Astrocyte (in vitro differentiated cells and primary cell): ENCODE measurements at regions not wholly inside any gene's neighbourhood (a gene's known extent, or its start where the extent isn't known, plus 50 kb on each side); places are given as distances from the start of the nearest gene placed in this dataset.

Experiments
- DNase-seq: peaks from one replicate; pipeline ENCODE4 v3.0.0-alpha.2; 2010; ENCODE audit warnings: low read depth
- FAIRE-seq: peaks from 2 replicates; lab custom pipeline; 2011; peaks lifted over from hg19 to GRCh38; lab: Jason Lieb, UNC
- H2AFZ ChIP-seq: 2 replicates; pipeline ENCODE4 v1.6.0; 2012; ENCODE audit warnings: low read depth, low read length, inconsistent platforms
- H3K27ac ChIP-seq: 2 replicates; pipeline ENCODE4 v1.5.1; 2011; ENCODE audit warnings: low read depth, low read length, inconsistent platforms
- H3K27me3 ChIP-seq: 2 replicates; pipeline ENCODE4 v1.6.0; 2011; ENCODE audit warnings: low read length, inconsistent platforms; ENCODE audit not compliant: insufficient read depth
- H3K36me3 ChIP-seq: 2 replicates; pipeline ENCODE4 v1.5.1; 2011; ENCODE audit warnings: low read length, inconsistent platforms; ENCODE audit not compliant: insufficient read depth
- H3K4me1 ChIP-seq: 2 replicates; pipeline ENCODE4 v1.5.1; 2011; ENCODE audit warnings: low read length, inconsistent platforms; ENCODE audit not compliant: insufficient read depth
- H3K4me2 ChIP-seq: 2 replicates; pipeline ENCODE4 v1.6.0; 2012; ENCODE audit warnings: low read length, inconsistent platforms
- H3K4me3 ChIP-seq: 2 replicates; pipeline ENCODE4 v1.5.1; 2011; ENCODE audit warnings: low read depth, mild to moderate bottlenecking, low read length, inconsistent platforms; ENCODE audit not compliant: insufficient read depth
- H3K79me2 ChIP-seq: 2 replicates; pipeline ENCODE4 v1.6.0; 2012; ENCODE audit warnings: mild to moderate bottlenecking, low read length, inconsistent platforms; ENCODE audit not compliant: insufficient read depth
- H3K9ac ChIP-seq: 2 replicates; pipeline ENCODE4 v1.6.0; 2012; ENCODE audit warnings: mild to moderate bottlenecking, low read length, inconsistent platforms
- H3K9me3 ChIP-seq: 2 replicates; pipeline ENCODE4 v1.5.1; 2012; ENCODE audit warnings: low read depth, mild to moderate bottlenecking, low read length, inconsistent platforms; ENCODE audit not compliant: insufficient read depth
- H4K20me1 ChIP-seq: 2 replicates; pipeline ENCODE4 v1.6.0; 2012; ENCODE audit warnings: low read length, inconsistent platforms; ENCODE audit not compliant: insufficient read depth
- H3K27ac Mint-ChIP-seq: one replicate; pipeline ENCODE4 v1.8.0; 2021; ENCODE audit warnings: mild to moderate bottlenecking, mixed read lengths; ENCODE audit not compliant: unreplicated experiment
- H3K27me3 Mint-ChIP-seq: one replicate; pipeline ENCODE4 v1.8.0; 2021; ENCODE audit warnings: low read depth, mixed read lengths; ENCODE audit not compliant: unreplicated experiment
- H3K36me3 Mint-ChIP-seq: one replicate; pipeline ENCODE4 v1.8.0; 2021; ENCODE audit warnings: low read depth, mixed read lengths; ENCODE audit not compliant: unreplicated experiment
- H3K4me1 Mint-ChIP-seq: one replicate; pipeline ENCODE4 v1.8.0; 2021; ENCODE audit warnings: low read depth, mixed read lengths; ENCODE audit not compliant: unreplicated experiment
- H3K4me3 Mint-ChIP-seq: one replicate; pipeline ENCODE4 v1.8.0; 2021; ENCODE audit warnings: mild to moderate bottlenecking, moderate library complexity, mixed read lengths; ENCODE audit not compliant: unreplicated experiment
- H3K9me3 Mint-ChIP-seq: one replicate; pipeline ENCODE4 v1.8.0; 2021; ENCODE audit warnings: mild to moderate bottlenecking, mixed read lengths; ENCODE audit not compliant: unreplicated experiment
- CTCF ChIP-seq: IDR thresholded peaks from 2 replicates; pipeline ENCODE4 v1.5.1; 2011; ENCODE audit warnings: low read depth, mild to moderate bottlenecking, inconsistent platforms, low read length, moderate library complexity; ENCODE audit not compliant: insufficient read depth
- EZH2 ChIP-seq: IDR thresholded peaks from 2 replicates; pipeline ENCODE4 v1.6.1; 2012; ENCODE audit warnings: mild to moderate bottlenecking, low read length, inconsistent platforms; ENCODE audit not compliant: insufficient read depth

DNA sequence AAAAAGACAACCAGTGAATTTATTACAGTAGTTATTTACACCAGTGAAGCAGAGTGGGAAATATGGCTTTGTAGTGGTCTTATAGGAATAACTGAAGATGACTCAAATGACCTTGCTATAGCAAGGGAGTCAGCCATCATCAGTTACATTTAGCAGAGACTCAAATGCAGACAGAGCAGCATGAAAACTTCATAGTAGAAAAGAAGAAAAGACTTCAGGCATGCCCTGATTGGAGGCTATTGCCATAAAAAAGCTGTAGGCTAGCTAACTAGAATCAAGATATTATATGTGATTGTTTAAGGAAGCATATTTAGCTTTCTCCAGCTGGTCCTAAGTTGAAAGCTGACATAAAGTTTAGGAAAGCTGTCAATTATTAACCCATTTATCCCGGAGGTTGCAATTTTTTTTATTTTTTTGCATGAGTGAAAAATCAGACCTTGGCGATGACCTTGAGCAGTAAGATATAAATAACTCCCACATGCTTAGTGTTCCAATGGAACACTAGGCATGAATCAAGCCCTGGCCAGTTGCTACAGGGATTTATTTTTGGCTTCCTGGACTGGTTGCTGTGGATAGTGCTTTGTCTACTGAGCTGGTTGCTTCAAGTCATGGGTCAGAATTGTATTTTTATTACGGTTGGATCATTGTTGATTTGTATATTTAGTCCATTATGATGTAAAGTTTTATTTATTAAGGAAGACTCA is 675.6 kb upstream of the VRK2 start:
- H3K79me2 ChIP-seq, result no peaks in the 10 kb centered on the region
- H2AFZ ChIP-seq, result no peak overlapping the region
- no peak overlapping the region for H3K27ac ChIP-seq
- no peaks in the 10 kb centered on the region for H3K9me3 ChIP-seq
- H3K4me2 ChIP-seq, result no peak overlapping the region
- no peak overlapping the region for H3K4me3 Mint-ChIP-seq
- no peaks in the 10 kb centered on the region for H4K20me1 ChIP-seq
- no peaks in the 10 kb centered on the region for H3K36me3 Mint-ChIP-seq
- TF ChIP-seq CTCF (no peak), EZH2 (no peak)
- H3K4me1 ChIP-seq, result no peaks in the 10 kb centered on the region
- H3K4me3 ChIP-seq, result no peak overlapping the region
- no peak overlapping the region for H3K9ac ChIP-seq
- peak overlapping the region; percentile 34 for H3K27ac Mint-ChIP-seq
- no peaks in the 10 kb centered on the region for H3K36me3 ChIP-seq
- H3K4me1 Mint-ChIP-seq, result peaks cover 34% of the 10 kb centered on the region
- no peaks in the 10 kb centered on the region for H3K27me3 Mint-ChIP-seq
- peak; percentile 1 for DNase-seq
- FAIRE-seq, result no peak
- no peaks in the 10 kb centered on the region for H3K27me3 ChIP-seq
- H3K9me3 Mint-ChIP-seq, result no peaks in the 10 kb centered on the region

GRCh38 chr2:57372237-57372984 is 674.2 kb upstream of the VRK2 start:
- H3K4me1 ChIP-seq, result no peaks in the 10 kb centered on the region
- H3K36me3 ChIP-seq, result no peaks in the 10 kb centered on the region
- Mint-ChIP-seq H3K27ac (peak overlapping the region; percentile 75), H3K4me1 (peaks cover 34% of the 10 kb centered on the region), H3K36me3 (no peaks in the 10 kb centered on the region), H3K27me3 (no peaks in the 10 kb centered on the region), H3K4me3 (no peak overlapping the region), H3K9me3 (no peaks in the 10 kb centered on the region)
- no peaks in the 10 kb centered on the region for H3K79me2 ChIP-seq
- H3K9ac ChIP-seq, result no peak overlapping the region
- H4K20me1 ChIP-seq, result no peaks in the 10 kb centered on the region
- no peak overlapping the region for H3K4me2 ChIP-seq
- H3K27ac ChIP-seq, result no peak overlapping the region
- H3K27me3 ChIP-seq, result no peaks in the 10 kb centered on the region
- no peak overlapping the region for H3K4me3 ChIP-seq
- H3K9me3 ChIP-seq, result no peaks in the 10 kb centered on the region
- TF ChIP-seq CTCF, result no peak
- no peak for TF ChIP-seq EZH2
- DNase-seq (no peak), FAIRE-seq (no peak)
- no peak overlapping the region for H2AFZ ChIP-seq

- H3K79me2 ChIP-seq, result no peaks in the 10 kb centered on the region
- H3K27ac ChIP-seq, result peak overlapping the region; percentile 37
- H3K4me1 Mint-ChIP-seq, result peaks cover 34% of the 10 kb centered on the region
- H3K36me3 Mint-ChIP-seq, result no peaks in the 10 kb centered on the region
- no peak overlapping the region for H3K4me3 ChIP-seq
- no peak for FAIRE-seq
- no peaks in the 10 kb centered on the region for H3K36me3 ChIP-seq
- peak overlapping the region; percentile 6 for H2AFZ ChIP-seq
- H4K20me1 ChIP-seq, result no peaks in the 10 kb centered on the region
- H3K27me3 ChIP-seq, result no peaks in the 10 kb centered on the region
- no peaks in the 10 kb centered on the region for H3K9me3 ChIP-seq
- TF ChIP-seq CTCF (no peak), EZH2 (no peak)
- peak; percentile 70 for DNase-seq
- no peaks in the 10 kb centered on the region for H3K4me1 ChIP-seq
- peak overlapping the region; percentile 32 for H3K4me2 ChIP-seq
- H3K4me3 Mint-ChIP-seq, result no peak overlapping the region
- H3K27me3 Mint-ChIP-seq, result no peaks in the 10 kb centered on the region
- H3K9ac ChIP-seq, result no peak overlapping the region
- H3K9me3 Mint-ChIP-seq, result no peaks in the 10 kb centered on the region
- peak overlapping the region; percentile 79 for H3K27ac Mint-ChIP-seq
Observed at GRCh38 chr2:57373530-57373929, 673.1 kb upstream of the VRK2 start.
